Inferior parietal cortex (tissue), 1 donor: ENCODE measurements at regions not wholly inside any gene's neighbourhood (a gene's known extent, or its start where the extent isn't known, plus 50 kb on each side); places are given as distances from the start of the nearest gene placed in this dataset.

Experiments
- DNase-seq: peaks from one replicate; pipeline ENCODE4 v3.0.0-alpha.2; 2016; ENCODE audit errors: extremely low spot score

DNA sequence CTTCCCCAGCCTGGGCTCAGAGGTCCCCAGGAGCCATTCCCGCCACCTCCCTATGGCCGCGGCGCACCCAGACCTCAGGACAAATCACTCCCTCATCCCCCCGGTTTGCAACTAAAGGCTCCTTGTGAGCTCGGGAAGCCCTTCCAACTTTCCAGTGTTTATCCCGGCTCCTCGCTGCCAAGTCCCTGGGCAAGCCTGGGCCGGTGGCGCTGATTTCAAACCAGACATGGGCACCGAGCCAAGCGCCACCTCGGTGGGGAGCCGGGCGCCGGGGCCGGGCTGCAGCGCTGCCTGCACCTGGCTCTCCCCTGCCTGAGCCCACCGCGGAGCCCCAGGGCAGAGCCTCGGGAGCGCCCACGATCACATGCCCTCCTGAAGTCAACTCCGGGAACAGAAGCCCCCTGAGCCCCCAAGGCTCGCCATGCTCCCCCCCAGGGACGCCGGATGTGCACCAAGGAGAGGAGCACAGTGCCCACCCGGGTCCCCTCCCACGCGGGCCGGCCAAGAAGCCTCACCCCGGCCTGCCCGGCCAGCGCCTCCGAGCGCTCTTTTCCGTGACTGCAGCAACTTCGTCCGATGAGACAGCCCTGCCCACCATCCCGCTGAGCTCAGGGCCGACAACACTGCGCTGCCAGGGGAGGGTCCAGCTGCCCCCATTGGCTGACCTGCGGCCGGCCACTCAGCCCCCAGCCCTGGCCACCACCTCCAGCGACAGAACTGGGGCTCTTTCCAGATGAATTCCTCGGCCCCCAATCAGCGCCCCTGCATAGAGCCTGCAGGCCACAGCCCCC is 50.0 kb downstream of the NCOR2 start:
- peak; percentile 59 for DNase-seq

GRCh38 chr12:124516850-124517249 is 50.6 kb downstream of the NCOR2 start:
- no peak for DNase-seq

- DNase-seq: no peak
These were observed 51.4 kb downstream of the NCOR2 start for GRCh38 chr12:124515981-124516380.

DNA sequence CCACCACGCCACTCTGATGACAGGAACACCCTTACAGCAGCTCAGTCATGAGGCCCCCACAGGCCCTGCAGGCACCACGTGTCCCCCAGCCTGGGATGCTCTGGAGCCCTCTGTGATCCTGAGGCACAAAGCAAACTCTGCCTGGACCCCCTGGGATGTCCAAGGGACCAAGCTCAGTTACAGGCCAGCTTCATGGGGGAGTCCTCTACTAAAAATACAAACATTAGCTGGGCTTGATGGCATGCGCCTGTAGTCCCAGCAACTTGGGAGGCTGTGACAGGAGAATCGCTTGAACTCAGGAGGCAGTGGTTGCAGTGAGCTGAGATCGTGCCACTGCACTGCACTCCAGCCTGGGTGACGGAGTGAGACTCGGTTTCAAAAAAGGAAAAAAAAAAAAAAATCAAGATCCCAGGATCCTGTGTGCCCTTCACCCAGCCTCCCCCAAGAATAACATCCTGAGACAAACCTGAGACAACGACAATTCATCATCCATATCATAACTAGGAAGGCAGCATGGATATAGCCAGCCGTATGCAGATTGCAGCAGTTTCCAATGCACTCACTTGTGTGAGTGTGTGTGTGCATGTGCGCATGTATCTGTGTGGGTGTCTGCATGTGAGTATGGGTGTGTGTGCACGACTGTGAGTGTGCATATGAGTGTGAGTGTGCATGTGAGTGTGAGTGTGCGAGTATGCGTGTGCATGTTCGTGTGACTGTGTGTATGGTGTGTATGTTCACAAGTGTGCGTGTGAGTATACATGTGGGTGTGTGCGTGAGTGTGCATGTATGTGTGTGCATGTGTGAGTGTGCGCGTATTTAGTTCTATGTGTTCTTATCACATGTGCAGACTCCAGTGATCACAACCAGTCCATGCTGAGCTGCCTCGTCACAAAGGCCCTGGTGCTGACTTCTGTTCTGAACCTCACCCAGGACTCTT is 52.1 kb downstream of the NCOR2 start:
- DNase-seq: no peak

DNA sequence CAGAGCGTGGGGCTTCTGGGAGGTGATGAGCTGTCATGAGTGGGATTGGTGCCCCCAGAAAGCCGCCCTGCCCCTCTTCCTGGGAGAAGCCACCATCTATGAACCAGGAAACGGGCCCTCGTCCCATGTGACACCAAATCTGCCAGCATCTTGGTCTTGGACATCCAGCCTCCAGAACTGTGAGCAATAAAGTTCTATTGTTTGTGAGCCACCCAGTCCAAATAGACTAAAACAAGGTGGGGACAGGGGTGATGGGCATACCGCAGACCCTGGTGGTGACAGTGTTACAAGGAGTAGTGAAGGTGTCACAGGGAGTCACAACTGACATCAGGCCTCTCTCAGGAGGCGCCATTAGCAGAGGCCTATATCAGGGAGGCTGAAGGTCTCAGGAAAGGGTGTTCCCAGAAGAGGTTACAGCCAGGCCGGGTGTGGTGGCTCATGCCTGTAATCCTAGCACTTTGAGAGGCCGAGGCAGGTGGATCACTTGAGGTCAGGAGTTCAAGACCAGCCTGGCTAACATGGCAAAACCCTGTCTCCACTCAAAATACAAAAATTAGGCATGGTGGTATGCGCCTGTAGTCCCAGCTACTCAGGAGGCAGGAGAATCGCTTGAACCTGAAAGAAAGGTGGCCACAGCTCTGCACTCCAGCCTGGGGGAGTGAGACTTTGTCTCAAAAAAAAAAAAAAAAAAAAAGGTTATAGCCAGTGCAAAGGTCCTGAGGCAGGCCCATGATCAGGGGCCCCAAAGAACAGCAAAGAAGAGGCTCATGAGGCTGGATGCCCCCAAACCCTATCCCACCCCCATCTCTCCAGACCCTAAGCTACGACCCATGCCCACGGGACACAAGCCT is 53.0 kb downstream of the NCOR2 start:
- no peak for DNase-seq

GRCh38 chr12:124513297-124513867 is 54.0 kb downstream of the NCOR2 start:
- no peak for DNase-seq

DNA sequence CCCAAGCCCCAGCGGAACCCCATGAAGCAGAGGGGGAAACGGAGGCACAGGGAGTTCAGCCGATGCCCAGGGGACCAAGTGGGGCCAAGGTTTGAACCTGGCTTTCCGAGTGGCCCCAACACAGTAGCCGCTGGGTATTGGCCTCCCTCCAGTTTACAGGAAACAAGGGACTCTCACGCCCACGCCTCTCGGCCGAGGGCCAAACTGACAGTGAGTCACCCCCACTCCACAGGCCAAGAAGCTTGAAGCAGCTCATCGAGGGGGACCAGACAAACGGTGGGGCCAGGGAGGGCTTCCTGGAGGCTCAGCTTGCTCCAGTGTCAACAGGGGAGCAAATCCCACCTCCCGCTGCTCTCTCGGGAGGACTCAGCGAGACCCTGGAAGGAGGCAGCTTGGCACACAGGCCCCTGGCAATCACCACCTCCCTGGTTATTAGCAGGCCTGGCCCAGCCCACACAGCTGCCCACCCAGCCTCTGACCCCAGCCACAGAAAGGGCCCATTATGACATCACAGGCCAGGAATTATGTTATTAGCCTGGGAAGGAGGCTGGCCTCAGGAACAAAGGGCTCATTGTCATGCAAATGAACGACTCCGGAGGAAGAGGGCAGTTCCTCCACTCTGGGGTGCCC is 54.6 kb downstream of the NCOR2 start:
- peak; percentile 75 for DNase-seq

GRCh38 chr12:124511259-124511985 is 56.0 kb downstream of the NCOR2 start:
- no peak for DNase-seq

- no peak for DNase-seq
These were observed 57.0 kb downstream of the NCOR2 start for GRCh38 chr12:124510301-124510970.

GRCh38 chr12:124509676-124510300 is 57.6 kb downstream of the NCOR2 start:
- DNase-seq: no peak

GRCh38 chr12:124509300-124509675 is 58.1 kb downstream of the NCOR2 start:
- DNase-seq: no peak

DNA sequence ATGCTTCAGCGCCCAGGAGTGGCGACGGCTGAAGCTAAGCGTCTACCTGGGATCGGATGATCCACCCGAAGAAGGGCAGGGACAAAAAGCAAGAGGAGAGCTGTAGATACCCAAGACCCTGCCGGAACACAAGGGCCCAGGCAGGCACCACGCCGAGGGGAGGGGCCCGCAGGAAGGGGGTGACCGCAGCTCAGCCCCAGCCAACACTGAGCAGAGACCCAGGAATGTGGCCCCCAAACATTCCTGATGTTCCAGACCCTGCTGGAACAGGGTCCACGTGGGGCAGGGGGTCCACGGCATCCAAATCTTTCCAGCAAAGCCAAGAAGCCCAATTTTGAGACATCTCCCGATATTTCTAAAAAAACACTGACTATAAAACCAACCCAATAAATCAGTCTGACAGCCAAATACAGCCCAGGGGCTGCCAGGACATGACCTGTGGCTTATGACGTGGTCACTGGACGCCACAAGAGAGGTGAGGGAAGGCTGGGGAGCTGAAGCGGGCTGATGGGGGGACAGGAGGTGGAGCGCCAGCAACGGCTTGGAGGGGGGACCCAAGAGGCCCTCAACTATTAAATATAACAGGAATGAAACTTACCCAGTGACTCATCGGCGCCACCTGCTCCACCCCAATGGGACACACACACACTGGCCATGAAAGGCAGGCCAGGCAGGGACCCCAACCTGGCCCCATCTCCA is 58.9 kb downstream of the NCOR2 start:
- DNase-seq: no peak

DNA sequence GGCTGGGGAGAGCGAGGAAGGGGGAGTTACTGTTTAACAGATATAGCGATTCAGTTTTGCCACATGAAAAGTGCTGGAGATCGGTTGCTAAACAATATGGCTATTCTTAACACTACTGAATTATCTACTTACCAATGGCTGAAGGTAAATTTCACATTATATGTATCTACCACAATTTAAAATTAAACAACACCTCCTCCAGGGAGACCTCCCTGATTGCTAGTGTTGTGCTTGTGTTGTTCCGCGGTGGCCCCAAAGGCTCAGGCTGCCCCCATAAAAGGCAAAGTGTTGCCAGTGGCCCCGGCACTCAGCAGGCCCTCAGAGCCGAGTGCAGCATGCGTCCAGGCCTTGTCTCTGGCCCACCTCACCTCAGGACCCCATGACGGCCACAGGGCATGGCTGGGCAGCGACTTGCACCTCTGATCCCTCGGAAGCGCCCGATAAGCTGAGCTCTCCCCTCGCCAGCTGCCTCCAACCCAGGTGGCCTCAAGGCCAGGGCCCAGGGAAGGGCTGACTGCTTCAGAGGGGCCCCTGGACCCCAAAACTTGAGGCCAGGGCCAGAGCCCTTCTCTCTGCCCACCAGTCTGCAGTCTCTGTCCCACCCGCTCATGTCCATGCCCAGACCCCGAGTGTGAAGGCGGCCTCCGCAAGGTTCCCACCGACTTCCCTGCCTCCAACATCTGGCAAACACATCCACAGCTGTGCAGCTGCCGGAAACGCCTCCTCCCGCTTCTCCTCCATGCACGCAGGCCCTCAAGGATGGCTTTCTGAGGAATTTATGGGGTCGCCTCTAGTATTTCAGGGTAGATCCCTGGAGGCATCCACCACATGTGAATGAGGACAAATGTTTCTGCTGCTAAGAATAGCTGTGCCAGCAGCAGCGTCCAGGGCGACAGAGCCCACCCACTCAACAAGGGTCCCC is 60.0 kb downstream of the NCOR2 start:
- DNase-seq: no peak

DNA sequence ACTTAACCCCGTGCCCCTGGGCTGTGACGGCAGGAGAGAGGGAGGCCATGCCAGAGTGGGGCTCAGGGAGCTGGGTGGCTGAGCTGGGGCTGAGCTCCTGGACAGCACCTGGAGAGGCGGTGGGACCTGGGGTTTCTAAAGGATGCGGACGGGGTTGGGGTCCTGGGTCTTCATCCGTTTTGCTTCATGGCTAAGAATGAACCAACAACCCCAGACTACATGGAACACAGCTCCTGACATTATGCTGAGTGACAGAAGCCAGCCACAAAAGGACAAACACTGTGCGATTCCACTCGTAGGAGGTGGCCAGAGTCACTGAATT is 60.6 kb downstream of the NCOR2 start:
- no peak for DNase-seq

- DNase-seq: no peak
These were observed 61.1 kb downstream of the NCOR2 start for GRCh38 chr12:124506145-124506831.

GRCh38 chr12:124505001-124505818 is 62.2 kb downstream of the NCOR2 start:
- no peak for DNase-seq
